ENCODE measurements at regions not wholly inside any gene's neighbourhood (a gene's known extent, or its start where the extent isn't known, plus 50 kb on each side); places are given as distances from the start of the nearest gene placed in this dataset.
"Not testable (repeated sequence)": the region's sequence is repeated elsewhere in the genome, so short reads cannot be mapped to it uniquely, and the experiment has no call there.

GRCh38 chr3:187856555-187856954, 111.3 kb upstream of the BCL6 start:
- H3K9ac ChIP-seq (ENCODE audit: insufficient read length, low read depth) = no peak overlapping the region
- H3K4me3 ChIP-seq (ENCODE audit: insufficient read length, low read depth) = no peak overlapping the region
- H3K27me3 ChIP-seq (ENCODE audit: insufficient read depth, insufficient read length) = no peaks in the 10 kb centered on the region
- DNase-seq (ENCODE audit: low read depth, low spot score) = no peak
- TF ChIP-seq ZNF274 (IDR thresholded peaks at IDR 0.05; ENCODE audit: low read depth, low read length) = no peak
- TF ChIP-seq SUZ12 (IDR thresholded peaks at IDR 0.05; ENCODE audit: extremely low read depth, insufficient read depth, insufficient read length) = no peak
- no peaks in the 10 kb centered on the region for H3K4me1 ChIP-seq (ENCODE audit: insufficient read depth, insufficient read length)
- H3K9me3 ChIP-seq (ENCODE audit: insufficient read depth, low read length) = peaks cover 8% of the 10 kb centered on the region; the same call in 1 of the 2 replicates
- no peaks in the 10 kb centered on the region for H3K36me3 ChIP-seq (ENCODE audit: insufficient read depth, insufficient read length, low read length)

- Histone ChIP-seq H3K4me1 (ENCODE audit: insufficient read depth, insufficient read length) (no peaks in the 10 kb centered on the region), H3K9ac (ENCODE audit: insufficient read length, low read depth) (no peak overlapping the region), H3K9me3 (ENCODE audit: insufficient read depth, low read length) (peaks cover 1% of the 10 kb centered on the region; the same call in 1 of the 2 replicates), H3K27me3 (ENCODE audit: insufficient read depth, insufficient read length) (no peaks in the 10 kb centered on the region), H3K36me3 (ENCODE audit: insufficient read depth, insufficient read length, low read length) (no peaks in the 10 kb centered on the region), H3K4me3 (ENCODE audit: insufficient read length, low read depth) (no peak overlapping the region)
- DNase-seq (ENCODE audit: low read depth, low spot score) = no peak
- no peak for TF ChIP-seq SUZ12 (IDR thresholded peaks at IDR 0.05; ENCODE audit: extremely low read depth, insufficient read depth, insufficient read length)
- TF ChIP-seq ZNF274 (IDR thresholded peaks at IDR 0.05; ENCODE audit: low read depth, low read length) = no peak
- no peak for TF ChIP-seq YY1 (IDR thresholded peaks at IDR 0.05; ENCODE audit: insufficient read depth, insufficient read length)
Measured at GRCh38 chr3:187858041-187858440, 112.8 kb upstream of the BCL6 start.

- no peaks in the 10 kb centered on the region for H3K36me3 ChIP-seq (ENCODE audit: insufficient read depth, insufficient read length, low read length)
- no peaks in the 10 kb centered on the region for H3K9me3 ChIP-seq (ENCODE audit: insufficient read depth, low read length)
- no peak for TF ChIP-seq SUZ12 (IDR thresholded peaks at IDR 0.05; ENCODE audit: extremely low read depth, insufficient read depth, insufficient read length)
- no peak for TF ChIP-seq ZNF274 (IDR thresholded peaks at IDR 0.05; ENCODE audit: low read depth, low read length)
- no peak for TF ChIP-seq YY1 (IDR thresholded peaks at IDR 0.05; ENCODE audit: insufficient read depth, insufficient read length)
- H3K4me3 ChIP-seq (ENCODE audit: insufficient read length, low read depth) = no peak overlapping the region
- no peaks in the 10 kb centered on the region for H3K27me3 ChIP-seq (ENCODE audit: insufficient read depth, insufficient read length)
- DNase-seq (ENCODE audit: low read depth, low spot score) = no peak
- H3K4me1 ChIP-seq (ENCODE audit: insufficient read depth, insufficient read length) = no peaks in the 10 kb centered on the region
- no peak overlapping the region for H3K9ac ChIP-seq (ENCODE audit: insufficient read length, low read depth)
Measured at GRCh38 chr3:187858711-187859110, 113.4 kb upstream of the BCL6 start.

GRCh38 chr3:187862701-187863277, 117.5 kb upstream of the BCL6 start:
- not testable (repeated sequence) for H3K36me3 ChIP-seq (ENCODE audit: insufficient read depth, insufficient read length, low read length); H3K9me3 ChIP-seq (ENCODE audit: insufficient read depth, low read length); H3K4me1 ChIP-seq (ENCODE audit: insufficient read depth, insufficient read length); DNase-seq (ENCODE audit: low read depth, low spot score); H3K27me3 ChIP-seq (ENCODE audit: insufficient read depth, insufficient read length); H3K9ac ChIP-seq (ENCODE audit: insufficient read length, low read depth)
- peak overlapping the region; percentile 39 for H3K4me3 ChIP-seq (ENCODE audit: insufficient read length, low read depth)

DNA sequence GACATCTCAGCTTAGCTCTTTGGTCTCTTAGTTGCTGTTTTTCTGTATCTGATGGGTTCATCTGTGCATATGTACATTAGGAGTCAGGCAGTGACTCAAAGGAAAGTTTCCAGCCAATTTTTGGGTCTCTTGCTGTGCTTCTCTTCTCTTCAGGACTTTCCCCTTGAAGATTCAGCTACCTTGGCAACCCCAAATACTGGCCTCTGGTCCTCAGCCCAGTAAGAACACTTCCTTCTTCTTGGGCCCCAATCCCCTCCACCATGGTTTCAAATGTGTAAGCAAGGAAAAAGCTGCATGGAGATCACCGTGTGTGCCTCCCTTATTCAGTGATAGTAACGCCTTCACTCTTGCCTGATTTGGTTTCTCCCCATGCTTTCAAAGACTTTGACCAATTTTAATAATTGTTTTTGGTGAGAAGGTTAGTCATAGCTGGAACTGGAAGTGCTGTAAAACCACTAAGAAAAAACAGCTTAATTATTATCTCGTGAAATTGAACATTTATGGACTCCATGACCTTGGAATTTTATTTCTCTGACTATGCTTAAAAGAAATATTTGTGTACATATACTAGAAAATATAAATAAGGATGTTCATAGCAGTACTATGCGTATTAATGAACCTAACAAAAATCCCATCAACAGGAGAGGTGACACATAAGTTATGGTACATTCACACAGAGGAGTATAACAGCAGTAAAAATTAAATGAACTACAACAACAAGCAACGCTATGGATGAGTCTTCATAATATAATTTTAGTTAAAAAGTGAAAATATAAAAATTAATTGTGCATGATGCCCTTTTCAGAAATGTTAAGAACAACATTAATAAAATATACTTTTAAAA, 125.3 kb upstream of the BCL6 start:
- no peak overlapping the region for H3K9ac ChIP-seq (ENCODE audit: insufficient read length, low read depth)
- no peaks in the 10 kb centered on the region for H3K9me3 ChIP-seq (ENCODE audit: insufficient read depth, low read length)
- peaks cover 3% of the 10 kb centered on the region for H3K36me3 ChIP-seq (ENCODE audit: insufficient read depth, insufficient read length, low read length)
- DNase-seq (ENCODE audit: low read depth, low spot score) = no peak
- no peaks in the 10 kb centered on the region for H3K4me1 ChIP-seq (ENCODE audit: insufficient read depth, insufficient read length)
- no peaks in the 10 kb centered on the region for H3K27me3 ChIP-seq (ENCODE audit: insufficient read depth, insufficient read length)
- no peak for TF ChIP-seq ZNF274 (IDR thresholded peaks at IDR 0.05; ENCODE audit: low read depth, low read length)
- no peak for TF ChIP-seq YY1 (IDR thresholded peaks at IDR 0.05; ENCODE audit: insufficient read depth, insufficient read length)
- TF ChIP-seq SUZ12 (IDR thresholded peaks at IDR 0.05; ENCODE audit: extremely low read depth, insufficient read depth, insufficient read length) = no peak
- no peak overlapping the region for H3K4me3 ChIP-seq (ENCODE audit: insufficient read length, low read depth)

- H3K4me3 ChIP-seq (ENCODE audit: insufficient read length, low read depth) = no peak overlapping the region
- H3K4me1 ChIP-seq (ENCODE audit: insufficient read depth, insufficient read length) = no peaks in the 10 kb centered on the region
- H3K36me3 ChIP-seq (ENCODE audit: insufficient read depth, insufficient read length, low read length) = peaks cover 9% of the 10 kb centered on the region
- no peaks in the 10 kb centered on the region for H3K27me3 ChIP-seq (ENCODE audit: insufficient read depth, insufficient read length)
- no peak for TF ChIP-seq ZNF274 (IDR thresholded peaks at IDR 0.05; ENCODE audit: low read depth, low read length)
- no peak for TF ChIP-seq YY1 (IDR thresholded peaks at IDR 0.05; ENCODE audit: insufficient read depth, insufficient read length)
- TF ChIP-seq SUZ12 (IDR thresholded peaks at IDR 0.05; ENCODE audit: extremely low read depth, insufficient read depth, insufficient read length) = no peak
- no peak for DNase-seq (ENCODE audit: low read depth, low spot score)
- H3K9me3 ChIP-seq (ENCODE audit: insufficient read depth, low read length) = no peaks in the 10 kb centered on the region
- H3K9ac ChIP-seq (ENCODE audit: insufficient read length, low read depth) = no peak overlapping the region
Measured at GRCh38 chr3:187871204-187871591, 125.9 kb upstream of the BCL6 start.

- no peak overlapping the region for H3K9ac ChIP-seq (ENCODE audit: insufficient read length, low read depth)
- no peaks in the 10 kb centered on the region for H3K9me3 ChIP-seq (ENCODE audit: insufficient read depth, low read length)
- peaks cover 15% of the 10 kb centered on the region for H3K36me3 ChIP-seq (ENCODE audit: insufficient read depth, insufficient read length, low read length)
- H3K4me1 ChIP-seq (ENCODE audit: insufficient read depth, insufficient read length) = no peaks in the 10 kb centered on the region
- no peaks in the 10 kb centered on the region for H3K27me3 ChIP-seq (ENCODE audit: insufficient read depth, insufficient read length)
- no peak for DNase-seq (ENCODE audit: low read depth, low spot score)
- no peak overlapping the region for H3K4me3 ChIP-seq (ENCODE audit: insufficient read length, low read depth)
- TF ChIP-seq SUZ12 (IDR thresholded peaks at IDR 0.05; ENCODE audit: extremely low read depth, insufficient read depth, insufficient read length) = no peak
- TF ChIP-seq YY1 (IDR thresholded peaks at IDR 0.05; ENCODE audit: insufficient read depth, insufficient read length) = no peak
- TF ChIP-seq ZNF274 (IDR thresholded peaks at IDR 0.05; ENCODE audit: low read depth, low read length) = no peak
Measured at GRCh38 chr3:187871848-187872247, 126.6 kb upstream of the BCL6 start.
